Spleen (tissue), 11 donors: ENCODE measurements at regions not wholly inside any gene's neighbourhood (a gene's known extent, or its start where the extent isn't known, plus 50 kb on each side); places are given as distances from the start of the nearest gene placed in this dataset.

Source experiments
- DNase-seq: peaks from one replicate; pipeline ENCODE4 v3.0.0-alpha.2; 2020
- H3K27ac ChIP-seq, 8 donors: fragments of 200-600 bp; sonication (generic) in 7 of 8; 1 replicate in 4 of 8; 2 replicates in 4 of 8; pipeline versions ENCODE4 v1.5.0 to v1.8.0; 2016 to 2021; ENCODE audit warnings: inconsistent platforms in 4 of 8, mild to moderate bottlenecking in 4 of 8, moderate library complexity in 1 of 8
- H3K27me3 ChIP-seq, 7 donors: fragments of 200-600 bp; sonication (generic) in 6 of 7; replicated peaks in 1 of 7; 1 replicate in 4 of 7; 2 replicates in 3 of 7; pipeline versions ENCODE4 v1.5.0 to v1.8.0; 2016 to 2021; ENCODE audit warnings: inconsistent platforms in 3 of 7, mild to moderate bottlenecking in 1 of 7
- H3K36me3 ChIP-seq, 6 donors: fragments of 200-600 bp; sonication (generic) in 5 of 6; 1 replicate in 4 of 6; 2 replicates in 2 of 6; pipeline versions ENCODE4 v1.5.0 to v1.8.0; 2016 to 2021; ENCODE audit warnings: inconsistent platforms in 2 of 6
- H3K4me1 ChIP-seq, 6 donors: fragments of 200-600 bp; sonication (generic) in 5 of 6; 1 replicate in 3 of 6; 2 replicates in 3 of 6; pipeline versions ENCODE4 v1.5.0 to v1.8.0; 2016 to 2021; ENCODE audit warnings: inconsistent platforms in 3 of 6
- H3K4me3 ChIP-seq, 8 donors: fragments of 200-600 bp; sonication (generic) in 7 of 8; 1 replicate in 4 of 8; 2 replicates in 4 of 8; pipeline versions ENCODE4 v1.5.0 to v1.8.0; 2016 to 2021; ENCODE audit warnings: inconsistent platforms in 4 of 8, mild to moderate bottlenecking in 4 of 8, moderate library complexity in 2 of 8
- H3K9me3 ChIP-seq, 8 donors: fragments of 200-600 bp; sonication (generic) in 7 of 8; 1 replicate in 4 of 8; 2 replicates in 4 of 8; pipeline versions ENCODE4 v1.5.0 to v1.8.0; 2016 to 2021; ENCODE audit warnings: inconsistent platforms in 4 of 8
- POLR2A ChIP-seq, 3 donors: fragments of 450-650 bp; IDR thresholded peaks; one replicate each; pipeline ENCODE4 v1.5.1; 2017; ENCODE audit warnings: antibody characterized with exemption in 3 of 3, mild to moderate bottlenecking in 1 of 3
- POLR2AphosphoS5 ChIP-seq, 3 donors: sonication (generic); formaldehyde crosslinking; IDR thresholded peaks; one replicate each; pipeline ENCODE4 v1.5.1; 2017; ENCODE audit warnings: antibody characterized with exemption in 3 of 3
- WGBS, 5 donors: extraction: QIAGEN DNeasy Blood & Tissue Kit in 3 of 5; methylation state at CpG; one replicate each; pipeline versions ENCODE4 v1.1.5 to v1.1.7; 2013 to 2018; 5-methylcytosine and 5-hydroxymethylcytosine counted together
- intact Hi-C: fragments of 100-400 bp; cut with DNase I; formaldehyde crosslinking; loops from one replicate; pipeline ENCODE4 v1.15.0; 2023; ENCODE audit warnings: low total_unique reads
- TF ChIP-seq, protein P1 (sequence below), 11 experiments: fragments of 200-600 bp in 7 of 11; fragments of 450-650 bp in 4 of 11; sonication (generic) in 4 of 11; IDR thresholded peaks in 8 of 11; conservative IDR thresholded peaks in 3 of 11; 1 replicate in 7 of 11; 2 replicates in 4 of 11; pipeline versions ENCODE4 v1.4.0 to v1.8.0; 2016 to 2021; ENCODE audit warnings: antibody characterized with exemption in 11 of 11, inconsistent platforms in 4 of 11, mild to moderate bottlenecking in 1 of 11
- donor health status: healthy with polysubstance abuse.
- donor health status: DM: no; HTN: no; CAD: no; lungs with moderate emphysema.
- donor health status: DM: no; HTN: no; CAD: no.
- donor health status: Bipolar disorder and iron deficiency.
- donor health status: healthy.
- donor health status: DM: no; HTN: no; CAD: no.
- donor health status: DM: yes; HTN: yes; CAD: no.

DNA sequence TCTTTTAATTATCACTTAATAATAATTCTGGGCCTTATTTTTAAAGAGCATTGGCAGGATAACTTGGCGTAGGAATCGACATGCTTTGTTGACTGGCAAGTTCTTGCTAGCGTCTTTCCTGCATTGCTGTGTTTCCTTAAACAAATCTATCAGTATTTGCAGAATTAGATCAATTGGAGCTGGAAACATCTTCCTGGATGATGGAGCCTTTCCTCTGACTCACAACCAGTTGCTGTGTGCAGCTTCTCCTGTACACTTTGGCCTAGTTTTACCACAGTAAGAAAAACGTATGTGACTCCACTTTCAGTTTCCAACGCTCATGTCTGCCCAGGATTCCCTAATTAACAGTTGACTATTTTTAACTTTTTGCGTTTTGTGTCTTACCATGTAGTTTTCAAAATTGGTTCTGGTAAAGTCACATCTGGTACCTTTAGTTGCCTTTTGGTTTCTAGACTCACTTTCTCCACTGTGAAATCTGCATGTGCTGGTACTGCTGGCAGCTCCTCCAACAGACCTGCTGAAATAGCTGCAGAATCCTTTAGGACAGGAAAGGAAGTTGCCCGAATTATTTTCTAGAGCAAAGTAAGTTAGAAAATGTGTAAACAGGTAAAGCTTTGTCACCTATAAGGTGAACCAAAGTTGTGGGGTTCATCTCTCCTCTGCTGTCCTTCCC is 553.2 kb upstream of the FAT1 start:
- no peaks in the 10 kb centered on the region for H3K4me1 ChIP-seq
- DNase-seq: no peak
- H3K4me3 ChIP-seq: no peak overlapping the region
- H3K27me3 ChIP-seq: no peaks in the 10 kb centered on the region
- intact Hi-C loops: no loop called here
- no peak for TF ChIP-seq POLR2A (IDR thresholded peaks at IDR 0.05)
- TF ChIP-seq, protein P1, sequence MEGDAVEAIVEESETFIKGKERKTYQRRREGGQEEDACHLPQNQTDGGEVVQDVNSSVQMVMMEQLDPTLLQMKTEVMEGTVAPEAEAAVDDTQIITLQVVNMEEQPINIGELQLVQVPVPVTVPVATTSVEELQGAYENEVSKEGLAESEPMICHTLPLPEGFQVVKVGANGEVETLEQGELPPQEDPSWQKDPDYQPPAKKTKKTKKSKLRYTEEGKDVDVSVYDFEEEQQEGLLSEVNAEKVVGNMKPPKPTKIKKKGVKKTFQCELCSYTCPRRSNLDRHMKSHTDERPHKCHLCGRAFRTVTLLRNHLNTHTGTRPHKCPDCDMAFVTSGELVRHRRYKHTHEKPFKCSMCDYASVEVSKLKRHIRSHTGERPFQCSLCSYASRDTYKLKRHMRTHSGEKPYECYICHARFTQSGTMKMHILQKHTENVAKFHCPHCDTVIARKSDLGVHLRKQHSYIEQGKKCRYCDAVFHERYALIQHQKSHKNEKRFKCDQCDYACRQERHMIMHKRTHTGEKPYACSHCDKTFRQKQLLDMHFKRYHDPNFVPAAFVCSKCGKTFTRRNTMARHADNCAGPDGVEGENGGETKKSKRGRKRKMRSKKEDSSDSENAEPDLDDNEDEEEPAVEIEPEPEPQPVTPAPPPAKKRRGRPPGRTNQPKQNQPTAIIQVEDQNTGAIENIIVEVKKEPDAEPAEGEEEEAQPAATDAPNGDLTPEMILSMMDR (IDR thresholded peaks at IDR 0.05 in 8 of 11, conservative IDR thresholded peaks at IDR 0.05 in 3 of 11): no peak
- no peak for TF ChIP-seq POLR2AphosphoS5 (IDR thresholded peaks at IDR 0.05)
- H3K36me3 ChIP-seq: no peaks in the 10 kb centered on the region
- WGBS, 5 donors: 62 to 70% (median 66%) methylated on average over 7 of the region's 7 CpGs
- H3K27ac ChIP-seq: no peak overlapping the region
- H3K9me3 ChIP-seq: peaks cover 0 to 26% (median 5%) of the 10 kb centered on the region in 8 donors

DNA sequence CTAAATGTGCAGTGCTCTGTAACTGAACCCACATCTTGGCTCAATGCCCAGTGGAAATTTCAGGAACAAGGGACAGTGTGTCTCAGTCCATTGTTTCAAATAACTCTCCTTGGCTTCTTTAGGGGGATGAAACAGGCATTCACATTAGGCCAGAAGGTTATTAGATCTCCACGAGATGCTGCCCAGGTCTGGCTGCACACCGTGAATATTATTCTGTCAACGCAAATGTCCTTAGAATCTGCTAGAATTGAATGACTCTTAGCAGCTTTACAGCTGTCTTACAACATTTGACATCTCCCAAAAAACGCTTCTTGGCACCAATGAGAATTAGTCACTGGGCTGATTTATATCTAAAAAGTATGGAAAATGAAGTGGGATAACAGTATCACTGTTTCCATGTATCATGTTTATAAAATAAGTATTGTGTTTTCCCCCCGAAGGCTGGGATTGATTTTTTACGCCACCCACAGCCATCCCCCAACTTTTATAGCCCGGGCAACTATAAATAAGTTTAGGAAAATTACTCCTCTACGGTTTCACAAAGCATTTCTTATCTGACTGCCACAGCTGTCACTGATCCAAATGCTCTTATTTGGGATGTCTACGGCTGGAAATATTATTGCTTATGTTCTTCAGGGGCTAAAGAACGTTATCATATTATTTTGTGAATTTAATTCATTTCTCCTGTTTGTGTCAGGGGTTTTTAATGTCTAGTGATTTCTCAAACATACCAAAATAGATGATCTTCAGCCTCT is 559.7 kb upstream of the FAT1 start:
- Histone ChIP-seq H3K9me3 (peaks cover 0 to 22% (median 2%) of the 10 kb centered on the region in 8 donors), H3K36me3 (no peaks in the 10 kb centered on the region), H3K27me3 (no peaks in the 10 kb centered on the region), H3K27ac (no peak overlapping the region), H3K4me1 (no peaks in the 10 kb centered on the region), H3K4me3 (no peak overlapping the region)
- intact Hi-C loops: no loop called here
- 44 to 70% (median 57%) methylated on average over 10 of the region's 10 CpGs for WGBS, 5 donors
- DNase-seq: no peak
- TF ChIP-seq POLR2A (IDR thresholded peaks at IDR 0.05) (no peak), POLR2AphosphoS5 (IDR thresholded peaks at IDR 0.05) (no peak)
- TF ChIP-seq, protein P1 (IDR thresholded peaks at IDR 0.05 in 8 of 11, conservative IDR thresholded peaks at IDR 0.05 in 3 of 11): no peak

GRCh38 chr4:187286525-187286924 is 562.9 kb upstream of the FAT1 start:
- H3K4me1 ChIP-seq: no peaks in the 10 kb centered on the region
- H3K27me3 ChIP-seq: no peaks in the 10 kb centered on the region
- no peak for DNase-seq
- H3K36me3 ChIP-seq: no peaks in the 10 kb centered on the region
- H3K9me3 ChIP-seq: peaks cover 0 to 15% (median 0%) of the 10 kb centered on the region in 8 donors
- H3K27ac ChIP-seq: no peak overlapping the region
- H3K4me3 ChIP-seq: no peak overlapping the region
- TF ChIP-seq POLR2AphosphoS5 (IDR thresholded peaks at IDR 0.05) (no peak), POLR2A (IDR thresholded peaks at IDR 0.05) (no peak)
- TF ChIP-seq, protein P1 (IDR thresholded peaks at IDR 0.05 in 8 of 11, conservative IDR thresholded peaks at IDR 0.05 in 3 of 11): no peak
- WGBS, 5 donors: 40 to 46% (median 41%) methylated on average over 6 of the region's 6 CpGs
- intact Hi-C loops: no loop called here

GRCh38 chr4:187289371-187289770 is 565.7 kb upstream of the FAT1 start:
- H3K27ac ChIP-seq: no peak overlapping the region
- TF ChIP-seq POLR2A (IDR thresholded peaks at IDR 0.05) (no peak), POLR2AphosphoS5 (IDR thresholded peaks at IDR 0.05) (no peak)
- TF ChIP-seq, protein P1 (IDR thresholded peaks at IDR 0.05 in 8 of 11, conservative IDR thresholded peaks at IDR 0.05 in 3 of 11): no peak
- H3K9me3 ChIP-seq: peaks cover 0 to 27% (median 2%) of the 10 kb centered on the region in 8 donors
- WGBS, 5 donors: 34 to 41% (median 36%) methylated on average over 2 of the region's 2 CpGs
- DNase-seq: no peak
- intact Hi-C loops: no loop called here
- no peaks in the 10 kb centered on the region for H3K27me3 ChIP-seq
- no peaks in the 10 kb centered on the region for H3K4me1 ChIP-seq
- H3K4me3 ChIP-seq: no peak overlapping the region
- no peaks in the 10 kb centered on the region for H3K36me3 ChIP-seq
